Activated naive CD4-positive, alpha-beta T cell treated with anti-CD3 and anti-CD28 coated beads, Interleukin-2, amount 50 U/mL, for 16 hours (primary cell): ENCODE measurements at regions not wholly inside any gene's neighbourhood (a gene's known extent, or its start where the extent isn't known, plus 50 kb on each side); places are given as distances from the start of the nearest gene placed in this dataset.

Experiments
- DNase-seq: peaks from one replicate; pipeline ENCODE4 v3.0.0-alpha.2; 2020

DNA sequence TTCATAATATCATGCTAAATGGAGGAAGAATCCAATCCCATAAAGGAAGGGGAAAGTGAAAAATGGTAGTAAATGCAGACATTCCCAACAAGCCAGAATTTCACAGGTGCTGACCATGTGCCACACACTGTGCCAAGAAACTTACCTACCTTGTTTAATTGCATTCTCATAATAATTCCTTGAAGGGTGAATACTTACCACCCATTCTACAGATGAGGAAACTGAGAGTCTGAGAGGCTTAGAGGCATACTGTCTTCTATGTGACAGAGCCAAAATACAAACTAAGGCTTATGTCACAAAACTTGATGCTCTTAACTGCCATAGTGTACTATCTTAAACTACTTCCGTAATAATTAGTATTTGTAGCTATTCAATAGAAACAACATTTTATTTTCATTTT, 454.7 kb downstream of the UTRN start:
- no peak for DNase-seq

DNA sequence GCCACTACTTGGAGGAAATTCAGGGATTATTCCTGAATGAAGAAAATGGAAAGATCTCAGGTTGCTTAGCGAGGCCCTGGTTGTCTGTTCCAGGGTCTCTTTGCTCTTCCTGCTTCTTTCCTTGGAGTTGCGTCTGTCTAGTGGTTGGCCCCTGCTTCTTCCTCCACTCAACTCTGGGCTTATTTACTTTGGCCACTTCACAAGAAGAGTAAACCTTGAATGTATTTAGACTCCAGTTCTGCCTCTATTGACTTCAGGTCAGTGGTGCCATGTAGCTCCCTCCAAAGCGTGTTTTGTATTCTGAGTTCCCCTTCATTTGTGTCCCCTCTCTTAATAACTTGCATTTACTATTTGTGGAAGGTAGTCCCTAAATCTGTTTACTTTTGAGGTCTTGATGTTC, 456.5 kb downstream of the UTRN start:
- no peak for DNase-seq

DNA sequence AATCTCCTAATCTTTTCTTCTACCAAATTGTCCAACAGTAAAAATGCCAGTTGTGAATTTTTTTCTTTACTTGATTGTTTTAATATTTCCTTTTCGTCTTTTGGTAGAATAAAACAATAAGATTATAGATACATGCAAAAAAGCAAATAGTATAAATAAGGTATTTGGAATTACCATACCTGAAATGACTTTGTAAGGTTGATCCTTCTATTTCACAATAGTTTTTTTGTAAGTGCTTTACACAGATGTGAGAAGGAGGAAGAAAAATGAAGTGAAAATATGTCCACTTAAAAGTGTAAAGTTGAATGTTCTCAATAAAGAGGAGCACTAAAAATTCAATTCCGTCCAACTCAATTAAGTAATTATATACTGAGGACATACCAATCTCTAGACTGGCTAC, 457.6 kb downstream of the UTRN start:
- no peak for DNase-seq

DNA sequence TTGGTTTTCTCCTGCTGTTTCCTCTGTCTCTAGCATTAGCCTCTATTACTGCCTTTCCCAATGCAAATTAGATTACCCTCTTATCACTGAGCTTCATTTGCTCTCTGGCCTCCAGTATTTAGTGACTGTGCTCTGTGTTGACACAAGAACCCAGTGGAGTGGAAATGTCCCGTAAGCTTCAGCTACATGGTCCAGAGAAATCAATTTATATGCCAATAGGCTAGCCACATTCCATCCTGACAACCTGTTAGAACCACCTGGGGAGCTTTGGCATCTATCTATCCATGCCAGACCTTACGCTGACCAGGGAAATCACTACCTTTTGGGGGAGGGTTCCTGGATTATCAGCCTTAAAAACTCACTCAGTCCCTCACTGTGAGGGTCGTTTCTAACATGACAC, 459.6 kb downstream of the UTRN start:
- DNase-seq = no peak

DNA sequence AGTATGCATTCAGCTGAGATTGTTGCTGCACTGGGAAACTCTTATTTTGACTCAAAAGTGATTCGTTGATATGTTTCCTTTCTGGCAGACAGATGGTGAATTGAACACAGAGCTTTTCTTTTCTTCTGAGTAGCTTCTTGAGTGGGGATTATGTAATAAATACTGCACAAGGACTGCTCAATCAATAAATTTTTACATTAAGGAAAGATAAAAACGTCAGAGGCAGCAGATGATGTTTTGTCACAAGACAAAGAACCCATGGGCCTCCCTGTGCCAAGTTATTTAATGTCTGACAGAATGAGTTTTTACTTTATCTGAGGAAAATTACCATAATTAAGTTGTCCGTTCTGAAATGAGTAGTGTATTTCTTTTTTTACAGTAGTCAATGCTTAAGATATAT, 460.3 kb downstream of the UTRN start:
- no peak for DNase-seq

DNA sequence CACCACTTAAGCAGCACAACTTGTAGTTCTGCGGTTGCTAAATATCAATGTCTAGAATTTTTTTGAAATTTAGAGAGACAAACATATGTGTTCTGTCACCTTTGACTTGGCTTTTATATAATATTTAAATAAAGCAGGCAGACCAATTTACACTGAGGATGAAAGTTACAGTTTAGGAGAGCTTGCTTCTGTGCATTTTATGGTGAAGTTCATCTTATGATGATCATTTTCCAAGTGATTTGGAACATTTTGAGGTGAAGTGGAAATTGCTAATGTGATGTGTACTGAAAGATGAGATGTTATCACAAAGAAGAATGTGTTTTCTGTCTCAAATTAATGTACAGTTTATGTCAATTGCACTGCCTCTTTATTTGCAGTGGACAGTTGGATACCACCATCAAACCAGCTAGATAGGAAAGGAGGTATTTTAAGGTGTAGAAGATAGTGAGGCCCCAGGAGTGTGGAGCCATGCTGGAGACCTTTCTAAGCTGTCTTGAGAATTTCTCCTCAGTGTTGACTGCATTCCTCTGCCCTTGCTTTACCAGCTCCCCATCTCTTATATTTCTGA, 461.9 kb downstream of the UTRN start:
- no peak for DNase-seq

DNA sequence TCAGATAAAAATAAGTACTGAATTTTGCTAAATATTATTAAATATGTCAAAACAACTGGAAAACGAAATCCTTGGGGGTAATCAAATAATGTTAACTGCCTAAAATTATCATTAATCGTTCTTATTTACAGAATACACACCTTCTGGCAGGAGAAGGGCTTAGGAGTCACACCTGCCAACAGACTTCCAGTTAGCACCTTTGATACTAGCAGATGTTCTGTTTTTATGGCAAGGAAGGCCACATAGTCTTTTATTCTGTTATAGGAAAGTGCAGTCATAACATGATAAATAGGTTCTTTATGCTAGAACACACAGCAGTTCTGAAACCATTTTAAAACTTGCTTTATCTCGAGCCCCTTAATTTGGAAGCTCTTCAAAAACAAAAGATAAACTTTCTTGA, 464.1 kb downstream of the UTRN start:
- no peak for DNase-seq

DNA sequence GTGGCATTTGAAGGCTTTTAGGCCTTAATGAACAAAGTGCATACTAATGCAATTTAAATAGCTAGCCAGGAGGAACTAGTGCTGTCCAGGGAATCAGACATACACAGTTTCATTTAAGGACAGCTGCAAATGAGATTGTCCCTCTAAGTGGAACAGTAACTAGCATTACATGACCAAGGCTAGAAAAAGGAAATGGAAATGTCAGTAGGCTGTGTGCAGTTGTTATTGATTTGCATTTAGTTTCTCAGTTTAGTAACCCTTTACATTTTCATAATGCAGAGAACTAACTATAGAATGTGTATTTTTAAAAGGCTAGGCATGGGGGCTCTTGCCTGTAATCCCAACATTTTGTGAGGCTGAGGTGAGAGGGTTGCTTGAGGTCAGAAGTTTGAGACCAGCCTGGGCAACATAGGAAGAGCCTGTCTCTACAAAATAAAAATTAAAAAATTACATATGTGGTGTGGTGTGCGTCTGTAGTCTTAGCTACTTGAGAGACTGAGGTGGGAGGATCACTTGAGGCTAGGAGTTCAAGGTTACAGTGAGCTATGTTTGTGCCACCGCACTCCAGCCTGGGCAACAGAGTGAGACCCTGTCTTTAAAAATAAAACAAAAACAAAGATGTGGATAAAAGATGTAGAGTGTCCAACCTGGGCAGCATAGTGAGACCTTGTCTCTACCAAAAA, 468.0 kb downstream of the UTRN start:
- no peak for DNase-seq

DNA sequence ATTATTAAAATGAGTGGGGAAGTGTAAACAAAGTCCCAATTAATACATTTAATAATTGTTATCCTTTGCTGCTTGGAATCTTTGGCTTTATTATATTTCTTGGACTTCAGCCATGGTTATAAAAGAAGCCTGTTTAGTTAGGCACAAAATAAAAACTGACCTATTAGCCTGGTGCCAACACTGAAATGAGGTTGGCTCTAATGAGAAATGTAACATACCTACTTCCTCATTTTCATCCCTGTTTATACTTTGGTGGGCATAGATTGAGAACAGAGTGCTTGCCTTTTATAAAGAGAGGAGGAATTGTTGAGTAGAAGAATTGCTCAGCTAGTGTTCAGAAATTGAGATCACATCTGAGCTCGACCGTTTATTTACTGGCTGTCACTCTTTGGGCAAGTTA, 471.3 kb downstream of the UTRN start:
- no peak for DNase-seq

DNA sequence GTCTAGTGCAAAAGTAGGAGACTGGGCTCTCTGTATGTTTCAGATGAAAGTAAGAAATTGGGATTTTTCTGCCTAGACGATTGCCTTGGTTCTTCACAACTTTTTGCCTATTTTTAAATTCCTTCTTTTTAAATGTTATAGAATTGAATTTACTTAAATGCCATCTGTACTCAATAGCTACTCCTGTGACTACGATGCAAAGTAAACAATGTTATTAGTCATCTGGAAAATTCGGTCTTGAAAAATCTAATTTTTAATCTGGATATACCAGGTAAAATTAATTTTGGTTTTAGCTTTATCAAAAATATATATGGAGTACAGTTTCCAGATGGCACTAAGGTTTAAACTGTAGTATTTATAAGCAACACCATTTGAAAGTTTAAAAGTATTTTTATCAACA, 472.2 kb downstream of the UTRN start:
- DNase-seq = no peak

DNA sequence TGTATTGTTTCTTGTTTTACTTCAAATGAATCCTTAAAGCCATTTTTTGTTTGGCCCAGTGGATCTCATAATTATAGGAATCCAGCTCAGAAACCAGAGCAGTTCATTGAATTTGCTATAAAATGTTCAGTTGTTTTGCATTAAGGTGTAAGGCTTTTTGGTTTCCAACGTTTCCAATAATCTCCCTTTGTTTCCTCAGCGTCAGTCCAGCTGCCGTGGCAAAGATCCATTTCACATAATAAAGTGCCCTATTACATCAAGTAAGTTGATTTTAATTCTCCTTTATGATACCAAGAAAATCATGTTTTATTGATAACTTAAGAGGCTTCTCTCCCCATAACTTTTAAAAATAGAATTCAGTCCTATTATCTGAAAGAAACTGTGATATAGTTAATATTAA, 472.6 kb downstream of the UTRN start:
- no peak for DNase-seq

DNA sequence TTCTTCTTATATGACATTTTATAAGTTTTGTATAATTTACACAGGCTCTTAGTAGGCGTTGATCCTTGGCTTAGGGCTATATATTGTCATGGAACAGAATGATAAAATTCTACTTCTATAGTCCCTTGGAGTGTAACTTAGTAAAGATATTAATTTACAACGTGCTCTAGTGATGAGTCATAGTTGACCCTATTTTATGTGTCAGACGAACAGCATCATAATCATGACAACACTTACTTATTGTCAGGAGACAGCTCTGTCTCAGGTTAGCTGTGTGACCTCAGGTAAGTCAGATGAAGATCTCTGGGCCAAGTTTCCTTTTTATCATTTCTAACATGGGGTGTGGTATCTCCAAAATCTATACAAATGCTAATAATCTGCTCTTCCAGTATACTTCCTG, 473.5 kb downstream of the UTRN start:
- DNase-seq = no peak

DNA sequence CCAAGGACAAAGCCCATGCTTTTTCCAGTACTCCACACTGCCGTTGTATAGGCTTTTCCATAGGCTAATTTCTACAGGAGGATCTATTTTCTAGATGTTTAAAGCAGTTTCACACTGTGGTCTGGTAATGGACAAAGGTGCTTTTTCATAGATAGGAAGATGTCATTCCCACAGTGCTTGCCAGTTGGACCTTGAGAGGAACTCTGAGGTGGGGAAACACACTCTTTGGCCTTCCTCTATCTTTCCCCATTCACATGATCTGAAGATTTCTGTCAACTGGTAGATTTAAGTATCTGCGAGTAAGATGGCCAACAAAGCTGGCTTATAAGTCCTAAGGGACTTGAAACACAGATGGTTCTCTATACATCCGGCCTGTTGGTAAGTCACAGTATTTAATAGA, 477.3 kb downstream of the UTRN start:
- DNase-seq = no peak

DNA sequence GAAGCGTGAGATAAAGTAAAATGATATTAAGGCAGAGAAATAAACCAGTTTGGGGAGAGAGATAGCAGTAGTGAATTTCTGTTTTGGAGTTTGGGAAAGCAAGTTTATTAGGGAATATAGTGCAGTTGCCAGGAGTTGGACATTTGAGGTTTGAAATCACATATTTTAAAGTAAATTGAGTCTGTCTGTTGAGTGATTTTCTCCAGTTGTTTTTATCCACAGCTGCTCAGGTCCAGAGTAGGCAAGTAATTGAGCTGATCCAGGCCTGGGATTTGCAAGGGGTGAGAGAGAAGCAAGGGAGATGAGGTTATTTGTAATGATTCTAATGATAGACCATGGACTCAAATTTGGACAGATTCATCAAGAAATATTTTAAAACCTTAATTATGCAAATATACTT, 481.9 kb downstream of the UTRN start:
- no peak for DNase-seq

DNA sequence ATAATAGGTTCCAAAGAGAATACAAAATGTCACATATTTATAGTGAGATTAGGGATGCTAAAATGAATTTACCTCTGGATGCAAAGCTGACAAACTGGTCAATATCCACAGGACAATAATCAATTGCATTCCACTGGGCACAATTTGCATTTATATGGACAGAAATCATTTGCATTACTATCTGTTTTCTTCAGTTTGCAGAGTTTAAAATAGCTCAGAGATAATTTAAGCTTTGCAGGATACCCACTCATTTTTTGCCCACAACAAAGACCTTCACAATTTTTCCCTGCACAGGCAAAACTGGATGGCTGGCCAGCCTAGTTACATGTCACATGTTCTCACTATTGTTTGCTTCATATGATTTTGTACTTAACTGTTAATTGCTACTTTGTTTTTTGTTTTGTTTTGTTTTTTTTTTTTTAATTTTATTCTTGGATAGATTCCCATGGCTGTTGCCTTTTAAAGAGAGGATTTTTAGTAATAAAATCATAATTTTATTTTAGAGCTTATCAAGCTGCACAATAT, 483.5 kb downstream of the UTRN start:
- no peak for DNase-seq

DNA sequence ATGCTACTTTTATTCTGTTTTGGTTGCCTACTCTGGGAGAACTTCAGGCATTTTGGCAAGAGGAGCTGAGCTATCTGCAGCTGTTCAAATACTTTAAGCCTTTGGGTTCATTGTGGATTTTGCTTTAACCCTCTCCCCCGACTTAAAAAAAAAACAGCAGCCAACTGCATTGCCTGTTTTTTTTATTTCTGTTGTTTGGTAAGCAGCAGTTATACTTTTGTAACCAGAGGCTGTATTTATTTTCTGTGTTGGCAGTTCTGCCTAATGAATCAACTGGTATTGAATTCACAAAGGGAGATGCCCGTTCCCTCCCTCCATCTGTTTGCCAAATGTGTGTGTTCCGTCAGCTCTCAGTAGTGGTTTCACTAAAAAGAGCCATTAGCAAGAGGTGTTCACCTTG, 484.0 kb downstream of the UTRN start:
- no peak for DNase-seq

DNA sequence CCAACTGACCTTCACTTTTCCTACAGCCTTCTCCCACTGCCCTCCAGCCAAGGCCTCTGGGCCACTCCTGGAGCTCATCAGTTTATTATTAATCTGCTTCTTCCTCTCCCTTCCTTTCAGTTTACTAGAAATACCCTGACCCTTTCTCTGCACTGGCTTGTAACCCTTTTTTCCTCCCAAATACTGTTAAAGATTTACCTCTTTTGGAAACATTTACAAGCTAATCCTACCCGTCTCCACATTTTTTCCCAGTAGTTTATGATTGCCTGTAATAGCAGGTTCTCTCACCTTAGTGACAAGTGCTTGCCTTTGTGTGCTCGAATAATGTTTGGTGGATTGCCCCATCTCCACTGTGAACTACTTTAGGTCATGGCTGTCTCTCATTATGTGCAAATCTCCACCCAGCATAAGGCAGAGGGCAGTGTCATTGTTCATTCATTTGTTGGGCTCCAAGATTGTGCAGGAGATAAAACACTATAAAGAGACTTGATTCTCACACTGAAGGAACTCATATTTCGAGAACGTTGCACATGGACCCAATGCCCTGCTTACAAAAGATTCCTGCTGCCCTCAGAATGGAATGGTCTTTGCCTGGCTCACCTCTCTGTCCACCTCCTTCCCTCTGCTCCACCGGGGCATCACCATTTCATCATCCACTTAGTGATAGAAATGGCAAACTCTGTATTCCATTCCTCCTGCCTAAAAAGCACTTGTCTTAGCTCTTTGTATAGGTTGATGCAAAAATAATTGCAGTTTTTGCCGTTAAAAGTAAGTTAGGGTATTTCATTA, 491.1 kb downstream of the UTRN start:
- no peak for DNase-seq

DNA sequence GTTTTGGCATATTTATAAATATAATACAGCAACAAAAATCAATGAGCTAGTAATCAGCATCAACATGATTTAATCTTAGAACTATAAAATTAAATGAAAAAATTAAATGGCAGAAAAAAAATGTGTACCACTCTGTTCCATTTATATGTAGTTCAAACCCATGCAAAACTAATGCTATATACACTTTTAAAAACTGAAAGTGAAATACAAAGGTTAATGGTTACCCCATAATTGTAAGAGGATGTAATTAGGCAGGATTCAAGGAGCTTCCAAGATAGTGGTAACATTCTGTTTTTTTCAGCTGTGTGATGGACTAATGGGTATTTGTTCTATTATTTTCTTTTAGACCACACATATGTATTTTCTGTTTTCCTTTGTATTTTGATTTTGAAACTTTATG, 492.1 kb downstream of the UTRN start:
- DNase-seq = no peak

DNA sequence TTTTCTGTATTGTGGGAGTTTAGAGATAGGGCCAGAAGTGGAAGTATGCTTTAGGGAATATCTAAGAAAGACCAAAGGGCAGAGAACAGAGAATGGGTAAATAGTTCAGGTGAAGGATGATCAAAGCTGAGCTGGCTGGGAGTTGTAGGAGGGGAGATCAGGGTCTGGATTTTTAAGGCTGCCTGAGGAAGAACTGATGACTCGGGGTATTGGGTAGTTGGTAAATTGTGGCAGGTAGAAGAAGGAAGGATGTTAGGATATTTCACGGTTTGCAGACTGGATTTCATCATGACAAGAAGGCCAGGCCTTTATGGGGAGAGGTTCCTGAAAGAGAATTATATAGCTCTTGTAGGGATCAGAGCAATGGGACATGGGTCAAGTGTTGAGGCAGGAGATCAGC, 492.9 kb downstream of the UTRN start:
- DNase-seq = no peak

DNA sequence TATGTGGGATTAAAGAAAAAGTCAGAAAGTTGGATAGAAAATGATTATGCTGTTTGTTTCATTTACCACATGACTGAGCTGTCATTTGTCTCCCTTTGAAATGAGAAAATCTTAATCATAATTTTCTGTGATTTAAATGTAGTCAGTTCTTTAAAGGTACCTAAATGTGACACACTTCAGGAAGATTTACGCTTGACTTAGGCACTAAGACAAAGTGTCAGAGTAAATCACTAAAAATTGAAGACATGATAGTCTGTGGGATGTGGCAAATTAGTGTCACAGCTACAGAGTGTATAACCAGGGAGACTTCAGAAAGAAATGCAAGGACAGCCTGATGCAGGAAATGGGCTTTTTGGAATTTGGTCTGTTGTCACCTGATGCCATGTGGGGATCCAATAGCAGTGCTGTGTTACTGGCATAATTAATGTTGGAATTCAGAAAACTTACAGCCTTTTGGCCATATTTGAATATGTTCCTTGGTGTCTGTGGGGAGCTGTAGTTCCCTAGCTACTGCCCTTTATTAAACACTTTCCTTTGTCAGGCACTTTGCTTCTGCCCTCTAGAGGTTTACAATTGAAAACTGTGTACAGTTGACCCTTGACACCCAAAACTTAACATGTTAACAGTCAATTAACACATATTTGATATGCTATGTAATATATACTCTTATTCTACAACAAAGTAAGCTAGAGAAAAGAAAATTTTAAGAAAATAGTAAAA, 493.8 kb downstream of the UTRN start:
- no peak for DNase-seq

DNA sequence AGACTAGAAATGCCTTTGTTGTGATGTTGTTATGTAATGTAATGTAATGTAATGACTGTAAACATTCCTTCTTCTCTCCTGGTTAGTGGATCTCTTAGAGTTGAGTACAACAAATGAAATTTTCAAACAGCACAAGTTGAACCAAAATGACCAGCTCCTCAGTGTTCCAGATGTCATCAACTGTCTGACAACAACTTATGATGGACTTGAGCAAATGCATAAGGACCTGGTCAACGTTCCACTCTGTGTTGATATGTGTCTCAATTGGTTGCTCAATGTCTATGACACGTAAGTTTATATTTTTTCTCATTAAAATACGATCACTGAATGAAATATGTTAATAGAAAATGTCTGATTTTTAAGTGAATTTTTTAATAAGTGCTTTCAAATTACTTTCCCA, 496.7 kb downstream of the UTRN start:
- no peak for DNase-seq

DNA sequence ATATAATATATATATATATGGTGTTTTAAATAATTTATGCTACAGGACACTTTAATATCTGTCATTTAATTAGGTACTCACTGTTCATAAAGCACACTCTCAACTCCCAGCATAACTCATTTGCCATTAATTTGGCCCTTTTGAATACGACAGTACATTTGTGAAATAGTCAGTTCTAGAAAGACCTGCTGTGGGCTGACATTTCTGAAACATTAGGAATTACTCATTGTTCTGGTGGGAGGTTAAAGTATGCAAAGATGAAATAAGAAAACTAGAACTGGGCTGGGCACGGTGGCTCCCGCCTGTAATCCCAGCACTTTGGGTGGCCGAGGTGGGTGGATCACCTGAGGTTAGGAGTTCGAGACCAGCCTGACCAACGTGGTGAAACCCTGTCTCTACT, 497.5 kb downstream of the UTRN start:
- DNase-seq = no peak

DNA sequence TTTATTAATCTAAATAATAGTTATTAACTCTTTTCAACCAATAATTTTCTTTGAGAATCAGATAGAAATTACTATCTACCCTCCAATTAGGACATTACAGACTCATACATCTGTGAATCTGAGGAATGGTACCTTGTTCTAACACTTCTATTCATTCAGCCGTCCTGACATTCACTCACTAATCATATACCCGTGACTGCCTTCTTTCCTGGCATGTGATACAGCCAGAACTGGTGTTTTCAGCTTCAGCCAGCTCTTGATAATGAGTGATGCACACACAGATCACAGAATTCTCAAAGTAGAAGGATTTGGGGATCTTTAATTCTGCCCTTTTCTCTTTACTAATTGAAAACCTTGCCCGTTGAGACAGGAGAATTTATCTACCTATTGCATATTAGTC, 499.9 kb downstream of the UTRN start:
- no peak for DNase-seq

DNA sequence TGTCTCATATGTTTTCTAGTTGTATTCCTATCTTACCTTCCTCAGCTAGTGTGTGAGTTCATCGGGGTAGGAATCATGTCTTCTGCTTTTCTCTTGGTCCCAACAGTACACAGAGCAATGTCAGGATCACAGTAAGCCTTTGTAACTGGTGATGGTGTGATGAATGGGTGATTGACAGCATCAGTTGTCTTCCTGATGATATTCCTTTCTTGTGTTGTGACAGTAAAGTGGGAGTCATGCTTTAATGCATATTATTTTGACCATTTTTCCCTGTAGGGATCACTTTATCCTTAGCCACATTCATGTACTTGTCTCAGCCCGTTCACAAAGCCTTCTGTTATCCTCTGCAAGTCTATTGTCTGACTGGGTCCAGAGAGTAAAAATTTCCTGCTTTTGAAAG, 501.7 kb downstream of the UTRN start:
- no peak for DNase-seq
